Thoracic aorta (tissue), 2 donors: ENCODE measurements at regions not wholly inside any gene's neighbourhood (a gene's known extent, or its start where the extent isn't known, plus 50 kb on each side); places are given as distances from the start of the nearest gene placed in this dataset.

Experiments
- ATAC-seq: fragments of 150-250 bp; one replicate; pipeline ENCODE4 v1.8.0; 2017; ENCODE audit warnings: low read depth; ENCODE audit not compliant: insufficient number of reproducible peaks, low FRiP score
- DNase-seq: peaks from one replicate; pipeline ENCODE4 v3.0.0-alpha.2; 2020; ENCODE audit warnings: low spot score
- H3K27ac ChIP-seq, 2 donors: fragments of 200-600 bp; sonication (generic); 1 replicate in 1 of 2; 2 replicates in 1 of 2; pipeline ENCODE4 v1.5.1; 2016; ENCODE audit warnings: mild to moderate bottlenecking in 2 of 2, moderate library complexity in 2 of 2
- H3K27me3 ChIP-seq: fragments of 200-600 bp; sonication (generic); replicated peaks from 2 replicates; pipeline ENCODE4 v1.6.0; 2016; ENCODE audit warnings: mild to moderate bottlenecking; ENCODE audit not compliant: insufficient read depth
- H3K36me3 ChIP-seq: fragments of 200-600 bp; sonication (generic); one replicate; pipeline ENCODE4 v1.5.1; 2016
- H3K4me1 ChIP-seq, 2 donors: fragments of 200-600 bp; sonication (generic); 1 replicate in 1 of 2; 2 replicates in 1 of 2; pipeline versions ENCODE4 v1.5.1 to v1.6.0; 2016; ENCODE audit warnings: low read depth in 2 of 2, mild to moderate bottlenecking in 1 of 2; ENCODE audit not compliant: control insufficient read depth in 1 of 2
- H3K4me3 ChIP-seq: fragments of 200-600 bp; sonication (generic); 2 replicates; pipeline ENCODE4 v1.5.1; 2016; ENCODE audit warnings: mild to moderate bottlenecking
- H3K9me3 ChIP-seq: fragments of 200-600 bp; sonication (generic); 2 replicates; pipeline ENCODE4 v1.5.1; 2016
- CTCF ChIP-seq: fragments of 200-600 bp; sonication (generic); IDR thresholded peaks from one replicate; pipeline ENCODE4 v1.5.1; 2019; ENCODE audit warnings: antibody characterized with exemption

GRCh38 chr2:151197184-151198108 lies 64.2 kb downstream of the RBM43 start:
- ATAC-seq (no peak), DNase-seq (no peak)
- no peaks in the 10 kb centered on the region for H3K4me1 ChIP-seq
- H3K36me3 ChIP-seq = no peaks in the 10 kb centered on the region
- H3K4me3 ChIP-seq = no peak overlapping the region
- no peak overlapping the region for H3K27ac ChIP-seq
- no peak for TF ChIP-seq CTCF
- no peaks in the 10 kb centered on the region for H3K9me3 ChIP-seq
- H3K27me3 ChIP-seq = no peaks in the 10 kb centered on the region

- Histone ChIP-seq H3K27me3 (no peaks in the 10 kb centered on the region), H3K4me1 (no peaks in the 10 kb centered on the region), H3K9me3 (no peaks in the 10 kb centered on the region), H3K27ac (no peak overlapping the region), H3K36me3 (no peaks in the 10 kb centered on the region), H3K4me3 (no peak overlapping the region)
- no peak for ATAC-seq
- no peak for TF ChIP-seq CTCF
- DNase-seq = no peak
Measured at GRCh38 chr2:151193576-151193975, 68.1 kb downstream of the RBM43 start.

- H3K9me3 ChIP-seq = no peaks in the 10 kb centered on the region
- H3K27me3 ChIP-seq = no peaks in the 10 kb centered on the region
- ATAC-seq (no peak), DNase-seq (no peak)
- H3K4me1 ChIP-seq = no peaks in the 10 kb centered on the region
- no peak for TF ChIP-seq CTCF
- H3K4me3 ChIP-seq = no peak overlapping the region
- H3K36me3 ChIP-seq = no peaks in the 10 kb centered on the region
- no peak overlapping the region for H3K27ac ChIP-seq
Measured at GRCh38 chr2:151192681-151193080, 69.0 kb downstream of the RBM43 start.

- Histone ChIP-seq H3K4me1 (no peaks in the 10 kb centered on the region), H3K27ac (no peak overlapping the region), H3K36me3 (no peaks in the 10 kb centered on the region), H3K9me3 (no peaks in the 10 kb centered on the region), H3K4me3 (no peak overlapping the region), H3K27me3 (no peaks in the 10 kb centered on the region)
- no peak for TF ChIP-seq CTCF
- ATAC-seq (no peak), DNase-seq (no peak)
Measured at GRCh38 chr2:151191001-151191400, 70.7 kb downstream of the RBM43 start.

- H3K4me3 ChIP-seq = no peak overlapping the region
- H3K27me3 ChIP-seq = no peaks in the 10 kb centered on the region
- DNase-seq = no peak
- no peaks in the 10 kb centered on the region for H3K4me1 ChIP-seq
- H3K9me3 ChIP-seq = no peaks in the 10 kb centered on the region
- H3K27ac ChIP-seq = no peak overlapping the region
- TF ChIP-seq CTCF = no peak
- ATAC-seq = no peak
- no peaks in the 10 kb centered on the region for H3K36me3 ChIP-seq
Measured at GRCh38 chr2:151189125-151189524, 72.5 kb downstream of the RBM43 start.
